ENCODE measurements at regions not wholly inside any gene's neighbourhood (a gene's known extent, or its start where the extent isn't known, plus 50 kb on each side); places are given as distances from the start of the nearest gene placed in this dataset.

GRCh38 chr4:176945334-176945733 lies 152.6 kb upstream of the VEGFC start:
- Histone ChIP-seq H3K36me3 (ENCODE audit: control insufficient read depth, insufficient read depth, low read length) (no peaks in the 10 kb centered on the region), H3K27me3 (replicated peaks; ENCODE audit: control insufficient read depth, insufficient read depth, low read length) (no peaks in the 10 kb centered on the region), H3K4me3 (replicated peaks; ENCODE audit: low read depth, low read length) (no peak overlapping the region)
- no peak for DNase-seq (ENCODE audit: extremely low read depth, insufficient read length)
- no peak for TF ChIP-seq CTCF (IDR thresholded peaks at IDR 0.05; ENCODE audit: insufficient read depth, low read length, poor library complexity, severe bottlenecking)

GRCh38 chr4:176949029-176949428 lies 156.3 kb upstream of the VEGFC start:
- Histone ChIP-seq H3K4me3 (replicated peaks; ENCODE audit: low read depth, low read length) (no peak overlapping the region), H3K36me3 (ENCODE audit: control insufficient read depth, insufficient read depth, low read length) (no peaks in the 10 kb centered on the region), H3K27me3 (replicated peaks; ENCODE audit: control insufficient read depth, insufficient read depth, low read length) (no peaks in the 10 kb centered on the region)
- no peak for DNase-seq (ENCODE audit: extremely low read depth, insufficient read length)
- TF ChIP-seq CTCF (IDR thresholded peaks at IDR 0.05; ENCODE audit: insufficient read depth, low read length, poor library complexity, severe bottlenecking), result no peak

- no peak for DNase-seq (ENCODE audit: extremely low read depth, insufficient read length)
- H3K27me3 ChIP-seq (replicated peaks; ENCODE audit: control insufficient read depth, insufficient read depth, low read length), result no peaks in the 10 kb centered on the region
- no peak for TF ChIP-seq CTCF (IDR thresholded peaks at IDR 0.05; ENCODE audit: insufficient read depth, low read length, poor library complexity, severe bottlenecking)
- no peaks in the 10 kb centered on the region for H3K36me3 ChIP-seq (ENCODE audit: control insufficient read depth, insufficient read depth, low read length)
- no peak overlapping the region for H3K4me3 ChIP-seq (replicated peaks; ENCODE audit: low read depth, low read length)
Measured at GRCh38 chr4:176953021-176953420, 160.3 kb upstream of the VEGFC start.

- no peak overlapping the region for H3K4me3 ChIP-seq (replicated peaks; ENCODE audit: low read depth, low read length)
- no peaks in the 10 kb centered on the region for H3K27me3 ChIP-seq (replicated peaks; ENCODE audit: control insufficient read depth, insufficient read depth, low read length)
- no peak for TF ChIP-seq CTCF (IDR thresholded peaks at IDR 0.05; ENCODE audit: insufficient read depth, low read length, poor library complexity, severe bottlenecking)
- DNase-seq (ENCODE audit: extremely low read depth, insufficient read length), result no peak
- H3K36me3 ChIP-seq (ENCODE audit: control insufficient read depth, insufficient read depth, low read length), result no peaks in the 10 kb centered on the region
Measured at GRCh38 chr4:176957353-176958118, 164.8 kb upstream of the VEGFC start.

- Histone ChIP-seq H3K27me3 (replicated peaks; ENCODE audit: control insufficient read depth, insufficient read depth, low read length) (no peaks in the 10 kb centered on the region), H3K36me3 (ENCODE audit: control insufficient read depth, insufficient read depth, low read length) (no peaks in the 10 kb centered on the region), H3K4me3 (replicated peaks; ENCODE audit: low read depth, low read length) (no peak overlapping the region)
- DNase-seq (ENCODE audit: extremely low read depth, insufficient read length), result no peak
- TF ChIP-seq CTCF (IDR thresholded peaks at IDR 0.05; ENCODE audit: insufficient read depth, low read length, poor library complexity, severe bottlenecking), result no peak
Measured at GRCh38 chr4:176959980-176960379, 167.3 kb upstream of the VEGFC start.

- no peaks in the 10 kb centered on the region for H3K36me3 ChIP-seq (ENCODE audit: control insufficient read depth, insufficient read depth, low read length)
- no peak for TF ChIP-seq CTCF (IDR thresholded peaks at IDR 0.05; ENCODE audit: insufficient read depth, low read length, poor library complexity, severe bottlenecking)
- H3K4me3 ChIP-seq (replicated peaks; ENCODE audit: low read depth, low read length), result no peak overlapping the region
- no peaks in the 10 kb centered on the region for H3K27me3 ChIP-seq (replicated peaks; ENCODE audit: control insufficient read depth, insufficient read depth, low read length)
- no peak for DNase-seq (ENCODE audit: extremely low read depth, insufficient read length)
Measured at GRCh38 chr4:176963121-176963520, 170.4 kb upstream of the VEGFC start.
